KG1 (cell line): ENCODE measurements at regions not wholly inside any gene's neighbourhood (a gene's known extent, or its start where the extent isn't known, plus 50 kb on each side); places are given as distances from the start of the nearest gene placed in this dataset.

Experiments used
- DNase-seq: peaks from one replicate; lab custom pipeline; 2025; lab: John Stamatoyannopoulos, UW

GRCh38 chr1:60350531-60350930 lies 277.0 kb upstream of the C1orf87 start:
- no peak for DNase-seq

DNA sequence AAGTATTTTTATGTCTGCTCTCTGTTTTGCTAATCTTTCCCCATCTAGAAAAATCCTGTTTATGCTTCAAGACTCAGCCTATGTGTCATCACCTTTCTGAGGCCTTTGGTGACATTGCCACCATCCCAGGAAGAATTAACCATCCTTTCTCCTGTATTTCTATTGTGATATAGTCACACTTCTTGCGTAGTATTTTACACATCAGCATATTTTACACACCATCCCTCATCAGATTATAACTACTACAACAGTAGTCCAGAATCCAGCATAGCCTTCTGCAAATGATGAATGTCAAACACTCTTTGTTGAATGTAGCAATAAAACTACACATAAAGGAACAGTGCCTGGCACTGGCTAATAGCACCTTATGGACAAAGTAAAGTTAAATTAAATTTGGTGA lies 275.3 kb upstream of the C1orf87 start:
- no peak for DNase-seq

- DNase-seq: no peak
These were observed 272.1 kb upstream of the C1orf87 start for GRCh38 chr1:60345621-60346020.

GRCh38 chr1:60345049-60345448 lies 271.5 kb upstream of the C1orf87 start:
- DNase-seq: no peak

GRCh38 chr1:60343736-60344135 lies 270.2 kb upstream of the C1orf87 start:
- no peak for DNase-seq

- no peak for DNase-seq
These were observed 269.0 kb upstream of the C1orf87 start for GRCh38 chr1:60342569-60342968.

- DNase-seq: no peak
These were observed 267.7 kb upstream of the C1orf87 start for GRCh38 chr1:60341274-60341673.

- no peak for DNase-seq
These were observed 258.1 kb upstream of the C1orf87 start for GRCh38 chr1:60331647-60332046.

DNA sequence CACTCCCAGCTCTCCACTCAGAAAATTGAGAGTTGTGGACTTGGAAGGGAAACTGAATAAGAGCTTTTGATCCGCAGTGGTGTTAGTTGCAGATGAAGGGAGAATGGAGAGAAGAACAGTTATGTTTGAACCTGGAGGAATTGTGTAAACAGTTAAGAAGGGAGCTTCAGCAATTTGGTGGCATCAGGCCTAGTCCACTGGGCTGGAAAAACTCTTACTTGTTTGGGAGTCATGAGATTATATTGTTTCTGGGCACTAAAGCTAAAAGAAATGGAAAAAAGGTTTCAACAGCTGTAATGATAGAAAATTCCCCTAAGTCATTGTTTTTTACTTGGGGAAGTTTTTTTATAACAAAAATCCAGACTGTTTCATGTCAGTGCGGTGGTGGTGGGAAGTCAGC lies 256.1 kb upstream of the C1orf87 start:
- no peak for DNase-seq

- no peak for DNase-seq
These were observed 238.3 kb upstream of the C1orf87 start for GRCh38 chr1:60311838-60312237.

- no peak for DNase-seq
These were observed 226.0 kb upstream of the C1orf87 start for GRCh38 chr1:60299581-60299980.

DNA sequence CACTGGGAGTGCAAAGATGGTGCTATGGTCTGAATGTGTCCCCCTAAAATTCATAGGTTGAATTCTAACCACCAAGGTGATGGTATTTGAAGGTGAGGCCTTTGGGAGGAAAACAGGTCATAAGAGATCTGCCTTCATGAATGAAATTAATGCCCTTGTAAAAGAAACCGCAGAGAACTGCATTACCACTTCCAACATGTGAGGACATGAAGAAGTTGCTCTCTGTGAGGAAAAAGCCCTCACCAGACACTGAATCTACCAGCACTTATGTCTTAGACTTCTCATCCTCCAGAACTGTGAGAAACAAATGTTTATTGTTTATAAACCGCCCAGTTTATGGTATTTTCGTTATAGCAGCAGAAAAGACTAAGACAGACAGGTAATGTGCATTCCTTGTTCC lies 224.7 kb upstream of the C1orf87 start:
- no peak for DNase-seq

DNA sequence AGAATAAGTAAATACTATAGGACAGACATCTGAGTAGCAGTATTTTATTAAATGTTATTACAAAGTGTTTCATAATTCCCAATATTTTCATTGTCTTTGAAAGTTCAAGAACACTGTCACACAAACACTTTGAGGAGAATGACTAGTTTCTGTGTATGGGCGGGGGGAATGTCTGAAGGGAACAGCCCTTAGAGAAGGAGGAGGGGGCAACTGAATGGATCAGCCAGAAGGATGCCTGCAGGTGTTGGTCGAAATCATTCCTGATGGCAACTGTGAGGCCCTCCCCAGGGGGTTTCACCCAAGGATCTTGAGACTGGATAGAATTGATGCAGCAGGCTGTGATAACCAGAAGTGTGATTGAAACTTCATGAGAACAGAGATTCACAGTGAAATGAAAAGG lies 223.2 kb upstream of the C1orf87 start:
- DNase-seq: no peak

DNA sequence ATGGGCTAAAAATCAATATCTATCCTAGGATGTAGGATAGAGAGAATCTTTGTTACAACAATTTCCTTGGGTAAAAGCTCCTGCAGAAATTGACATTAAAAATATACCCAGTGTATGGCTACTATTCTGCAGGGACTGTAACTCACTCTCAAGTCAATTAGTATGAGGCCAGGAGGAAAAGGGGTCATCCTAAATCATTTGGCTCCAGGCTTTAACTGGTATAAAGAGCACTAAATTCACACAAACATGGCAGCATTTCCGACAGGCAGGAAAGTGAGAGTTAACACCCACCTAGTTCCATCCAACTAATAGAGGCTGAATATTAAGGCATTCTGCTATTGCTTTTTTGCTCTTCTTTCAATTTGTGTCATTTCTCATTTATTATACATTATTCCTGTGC lies 218.6 kb upstream of the C1orf87 start:
- no peak for DNase-seq

GRCh38 chr1:60290393-60290792 lies 216.8 kb upstream of the C1orf87 start:
- DNase-seq: no peak

DNA sequence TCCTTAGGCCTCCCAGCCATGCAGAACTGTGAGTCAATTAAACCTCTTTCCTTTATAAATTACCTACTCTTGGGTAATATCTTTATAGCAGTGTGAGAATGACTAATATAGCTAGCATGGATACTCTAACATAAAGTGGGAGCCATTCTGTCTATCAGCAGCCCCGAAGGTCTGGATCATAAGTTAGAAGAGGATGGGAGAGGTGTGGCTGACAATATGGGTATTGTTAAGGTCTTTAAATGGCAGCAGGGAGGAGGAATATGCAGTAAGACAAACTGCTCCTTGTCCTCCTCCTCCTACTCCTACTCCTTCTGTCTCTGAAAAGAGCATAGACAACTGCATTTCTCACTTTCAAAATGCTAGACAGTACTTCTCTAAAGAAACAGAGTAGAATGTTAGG lies 214.0 kb upstream of the C1orf87 start:
- DNase-seq: no peak

GRCh38 chr1:60283690-60284089 lies 210.1 kb upstream of the C1orf87 start:
- DNase-seq: no peak

- DNase-seq: peak; percentile 35
These were observed 207.9 kb upstream of the C1orf87 start for GRCh38 chr1:60281360-60281932.

- DNase-seq: no peak
These were observed 207.2 kb upstream of the C1orf87 start for GRCh38 chr1:60280819-60281218.

GRCh38 chr1:60280256-60280655 lies 206.7 kb upstream of the C1orf87 start:
- no peak for DNase-seq

GRCh38 chr1:60279798-60280197 lies 206.2 kb upstream of the C1orf87 start:
- DNase-seq: no peak

DNA sequence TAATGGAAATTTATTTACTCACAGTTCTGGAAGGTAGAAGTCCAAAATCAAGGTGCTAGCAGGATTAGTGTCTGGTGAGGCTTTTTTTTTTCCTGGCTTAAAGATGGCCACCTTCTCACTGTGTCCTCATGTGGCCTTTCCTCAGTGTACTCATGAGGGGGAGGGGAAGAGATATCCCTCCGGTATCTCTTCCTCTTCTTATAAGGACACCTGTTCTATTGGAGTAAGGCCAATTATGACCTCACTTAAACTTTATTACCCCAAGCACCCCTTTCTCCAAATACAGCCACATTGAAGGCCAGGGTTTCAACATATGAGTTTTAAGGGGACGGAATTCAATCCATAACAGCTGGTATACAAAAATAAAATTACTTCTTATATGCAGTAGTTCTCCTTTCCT lies 203.7 kb upstream of the C1orf87 start:
- no peak for DNase-seq

DNA sequence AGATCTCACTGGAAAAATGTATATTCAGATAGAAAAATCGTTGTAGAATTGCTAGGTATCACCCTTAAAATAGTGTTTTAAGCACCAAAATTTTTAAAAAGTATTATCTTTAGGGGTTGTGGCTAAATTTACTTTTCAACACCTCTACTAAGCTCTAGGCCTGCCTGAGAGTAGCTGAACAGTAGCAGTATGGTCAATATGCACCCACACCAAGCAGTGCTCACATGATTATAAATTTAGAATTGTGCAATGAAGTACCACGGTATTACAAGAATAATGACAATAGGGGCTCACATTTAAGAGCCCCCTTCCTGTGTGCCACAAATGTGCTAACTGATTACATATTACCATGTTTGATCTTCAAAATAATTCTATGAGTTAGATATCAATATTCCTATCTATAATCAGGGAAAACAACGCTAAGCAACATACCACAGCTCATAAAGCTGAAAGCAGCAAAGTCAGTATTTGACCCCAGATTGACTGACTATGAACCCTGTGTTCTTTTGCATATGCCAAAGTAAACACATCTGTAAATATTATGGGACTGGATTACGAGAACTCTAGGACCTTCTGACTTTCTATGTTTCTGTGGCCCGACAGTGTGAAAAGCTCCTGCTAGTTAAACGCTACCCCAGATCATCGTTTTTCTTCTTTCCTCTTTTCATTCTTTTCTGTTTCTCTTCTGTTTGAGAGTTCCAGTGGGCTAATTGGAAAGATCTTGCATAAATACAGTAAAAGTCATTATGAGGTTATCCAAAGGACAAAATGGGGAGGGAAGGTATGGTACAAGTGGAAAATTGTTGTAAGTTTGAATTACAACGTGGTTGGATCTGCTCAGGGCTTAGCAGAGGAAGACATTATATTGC lies 201.1 kb upstream of the C1orf87 start:
- DNase-seq: no peak

DNA sequence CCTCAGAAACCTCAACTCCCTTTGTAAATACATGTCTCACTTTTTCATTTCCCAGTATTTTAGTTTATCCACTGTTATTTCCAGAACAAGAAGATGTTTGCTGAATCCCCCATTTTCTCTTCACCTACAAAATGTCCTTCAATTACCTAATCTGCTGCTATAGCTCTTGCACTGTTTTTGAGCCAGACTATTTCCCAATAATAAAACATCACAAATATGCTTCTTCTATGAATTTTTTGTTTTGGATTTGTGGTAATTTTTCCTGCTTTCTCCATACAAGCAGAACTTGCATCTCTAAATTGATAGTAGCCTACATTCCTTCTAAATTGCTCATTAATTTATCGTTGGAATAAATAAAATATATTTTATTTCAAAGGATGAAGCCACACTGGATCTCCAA lies 199.6 kb upstream of the C1orf87 start:
- DNase-seq: no peak
